Transverse colon (tissue), 4 donors: ENCODE measurements at regions not wholly inside any gene's neighbourhood (a gene's known extent, or its start where the extent isn't known, plus 50 kb on each side); places are given as distances from the start of the nearest gene placed in this dataset.

Experiments used
- DNase-seq: peaks from one replicate; pipeline ENCODE4 v3.0.0-alpha.2; 2019
- H3K27ac ChIP-seq, 4 donors: fragments of 200-600 bp; sonication (generic); 2 replicates each; pipeline ENCODE4 v1.5.1; 2016 to 2018; ENCODE audit warnings: inconsistent platforms in 4 of 4
- H3K27me3 ChIP-seq: fragments of 200-600 bp; sonication (generic); 2 replicates; pipeline ENCODE4 v1.5.1; 2017; ENCODE audit warnings: inconsistent platforms
- H3K36me3 ChIP-seq, 4 donors: fragments of 200-600 bp; sonication (generic); 2 replicates each; pipeline ENCODE4 v1.5.1; 2017 to 2019; ENCODE audit warnings: inconsistent platforms in 4 of 4
- H3K4me1 ChIP-seq, 4 donors: fragments of 200-600 bp; sonication (generic); 2 replicates each; pipeline ENCODE4 v1.5.1; 2017 to 2020; ENCODE audit warnings: inconsistent platforms in 4 of 4
- H3K4me3 ChIP-seq, 4 donors: fragments of 200-600 bp; sonication (generic); 1 replicate in 1 of 4; 2 replicates in 3 of 4; pipeline versions ENCODE4 v1.5.1 to v1.6.1; 2017 to 2019; ENCODE audit warnings: inconsistent platforms in 4 of 4
- H3K9me3 ChIP-seq, 2 donors: fragments of 200-600 bp; sonication (generic); 2 replicates each; pipeline ENCODE4 v1.5.1; 2017 to 2019; ENCODE audit warnings: inconsistent platforms in 2 of 2
- EP300 ChIP-seq: sonication (generic); formaldehyde crosslinking; IDR thresholded peaks from one replicate; pipeline ENCODE4 v1.6.1; 2017; ENCODE audit warnings: antibody characterized with exemption, low read depth
- POLR2A ChIP-seq: fragments of 450-650 bp; IDR thresholded peaks from one replicate; pipeline ENCODE4 v1.6.1; 2016; ENCODE audit warnings: antibody characterized with exemption, mild to moderate bottlenecking, moderate library complexity
- POLR2AphosphoS5 ChIP-seq, 3 donors: sonication (generic); formaldehyde crosslinking; IDR thresholded peaks; one replicate each; pipeline ENCODE4 v1.6.1; 2016; ENCODE audit warnings: antibody characterized with exemption in 3 of 3
- WGBS, 2 donors: methylation state at CpG; one replicate each; pipeline ENCODE4 v1.1.5; 2018; ENCODE audit warnings: low coverage in 1 of 2; 5-methylcytosine and 5-hydroxymethylcytosine counted together
- in situ Hi-C, 4 donors: fragments of 200-750 bp; cut with MboI; loops; one replicate each; pipeline versions ENCODE4 v1.15.0 to v1.15.1; 2017; ENCODE audit warnings: low sequenced_read_pairs in 3 of 4, low pct_ligation_motif_present in 1 of 4, low pct_unique_long_range_greater_than_20kb in 1 of 4
- intact Hi-C: fragments of 100-400 bp; cut with DNase I; formaldehyde crosslinking; loops from one replicate; pipeline ENCODE4 v1.15.1; 2023; ENCODE audit warnings: low total_unique reads
- TF ChIP-seq, protein P1 (sequence below), 5 experiments: fragments of 200-600 bp in 3 of 5; fragments of 450-650 bp in 2 of 5; sonication (generic) in 3 of 5; IDR thresholded peaks; 1 replicate in 2 of 5; 2 replicates in 3 of 5; pipeline ENCODE4 v1.5.1; 2016 to 2017; ENCODE audit warnings: antibody characterized with exemption in 5 of 5, inconsistent platforms in 3 of 5, mild to moderate bottlenecking in 2 of 5, moderate library complexity in 1 of 5

DNA sequence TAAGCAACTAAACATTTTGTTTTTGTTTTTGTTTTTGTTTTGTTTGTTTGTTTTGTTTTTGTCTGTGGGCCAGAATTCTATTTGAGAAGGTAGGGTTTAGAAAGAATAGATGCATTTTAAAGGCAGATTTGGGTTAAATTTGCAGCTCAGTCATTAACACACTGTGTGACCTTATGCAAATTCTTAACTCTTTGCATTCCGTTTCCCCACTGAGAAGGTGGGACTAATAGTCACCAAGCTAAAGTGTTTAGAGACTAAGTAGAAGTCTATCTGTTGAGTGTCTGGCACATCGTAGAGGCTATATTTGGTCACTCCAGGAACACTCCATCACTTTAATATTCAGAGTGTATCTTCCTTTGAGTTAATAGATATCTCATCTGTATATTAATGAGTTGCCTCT, 87.1 kb downstream of the CCNA1 start:
- no peaks in the 10 kb centered on the region for H3K36me3 ChIP-seq
- H3K4me3 ChIP-seq, result no peak overlapping the region
- in situ Hi-C loops, result no loop called here
- WGBS, 2 donors, result 67 to 80% methylated on average over 1 to 2 of the region's 2 CpGs
- H3K4me1 ChIP-seq, result no peaks in the 10 kb centered on the region
- no peak overlapping the region for H3K27ac ChIP-seq
- no peak for DNase-seq
- intact Hi-C loops, result no loop called here
- no peaks in the 10 kb centered on the region for H3K27me3 ChIP-seq
- H3K9me3 ChIP-seq, result no peaks in the 10 kb centered on the region
- TF ChIP-seq POLR2A (no peak), EP300 (no peak), POLR2AphosphoS5 (IDR thresholded peaks at IDR 0.05) (no peak)
- TF ChIP-seq, protein P1, sequence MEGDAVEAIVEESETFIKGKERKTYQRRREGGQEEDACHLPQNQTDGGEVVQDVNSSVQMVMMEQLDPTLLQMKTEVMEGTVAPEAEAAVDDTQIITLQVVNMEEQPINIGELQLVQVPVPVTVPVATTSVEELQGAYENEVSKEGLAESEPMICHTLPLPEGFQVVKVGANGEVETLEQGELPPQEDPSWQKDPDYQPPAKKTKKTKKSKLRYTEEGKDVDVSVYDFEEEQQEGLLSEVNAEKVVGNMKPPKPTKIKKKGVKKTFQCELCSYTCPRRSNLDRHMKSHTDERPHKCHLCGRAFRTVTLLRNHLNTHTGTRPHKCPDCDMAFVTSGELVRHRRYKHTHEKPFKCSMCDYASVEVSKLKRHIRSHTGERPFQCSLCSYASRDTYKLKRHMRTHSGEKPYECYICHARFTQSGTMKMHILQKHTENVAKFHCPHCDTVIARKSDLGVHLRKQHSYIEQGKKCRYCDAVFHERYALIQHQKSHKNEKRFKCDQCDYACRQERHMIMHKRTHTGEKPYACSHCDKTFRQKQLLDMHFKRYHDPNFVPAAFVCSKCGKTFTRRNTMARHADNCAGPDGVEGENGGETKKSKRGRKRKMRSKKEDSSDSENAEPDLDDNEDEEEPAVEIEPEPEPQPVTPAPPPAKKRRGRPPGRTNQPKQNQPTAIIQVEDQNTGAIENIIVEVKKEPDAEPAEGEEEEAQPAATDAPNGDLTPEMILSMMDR (IDR thresholded peaks at IDR 0.05), result no peak

DNA sequence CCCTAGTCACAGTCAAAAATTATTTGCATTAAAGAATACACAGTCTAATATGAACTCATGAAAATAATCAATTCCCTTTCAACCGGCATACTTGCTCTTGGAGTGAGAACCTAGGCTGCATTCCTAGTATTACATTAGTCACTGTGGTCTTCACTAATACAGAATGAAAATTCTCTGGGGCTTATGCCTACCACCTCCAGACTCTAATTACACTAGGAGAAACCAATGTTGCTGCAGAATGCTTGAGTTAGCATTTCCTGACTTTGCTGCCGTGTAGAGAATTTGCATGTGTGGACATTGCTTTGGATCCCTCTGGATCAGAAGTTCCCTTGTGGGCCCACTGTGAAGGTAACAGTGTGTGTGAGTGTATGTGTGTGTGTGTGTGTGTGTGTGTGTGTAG, 87.8 kb downstream of the CCNA1 start:
- Histone ChIP-seq H3K27me3 (no peaks in the 10 kb centered on the region), H3K27ac (no peak overlapping the region), H3K4me1 (no peaks in the 10 kb centered on the region), H3K9me3 (no peaks in the 10 kb centered on the region), H3K4me3 (no peak overlapping the region), H3K36me3 (no peaks in the 10 kb centered on the region)
- TF ChIP-seq, protein P1 (IDR thresholded peaks at IDR 0.05), result no peak
- TF ChIP-seq POLR2A (no peak), EP300 (no peak), POLR2AphosphoS5 (IDR thresholded peaks at IDR 0.05) (no peak)
- DNase-seq, result no peak
- intact Hi-C loops, result no loop called here
- in situ Hi-C loops, result no loop called here
- 67 to 77% methylated on average over 1 to 2 of the region's 2 CpGs for WGBS, 2 donors

- H3K4me1 ChIP-seq, result no peaks in the 10 kb centered on the region
- no peaks in the 10 kb centered on the region for H3K9me3 ChIP-seq
- H3K36me3 ChIP-seq, result no peaks in the 10 kb centered on the region
- no peak overlapping the region for H3K4me3 ChIP-seq
- DNase-seq, result no peak
- TF ChIP-seq POLR2AphosphoS5 (IDR thresholded peaks at IDR 0.05), result no peak
- no peak for TF ChIP-seq EP300
- TF ChIP-seq, protein P1 (IDR thresholded peaks at IDR 0.05), result no peak
- no peak for TF ChIP-seq POLR2A
- H3K27ac ChIP-seq, result no peak overlapping the region
- 43% methylated on average over 1 of the region's 1 CpG; no CpG with 5 or more reads in 1 of the 2 donors for WGBS, 2 donors
- H3K27me3 ChIP-seq, result no peaks in the 10 kb centered on the region
- intact Hi-C loops (no loop called here), in situ Hi-C loops (no loop called here)
Observed at GRCh38 chr13:36526897-36527296, 94.6 kb downstream of the CCNA1 start.

DNA sequence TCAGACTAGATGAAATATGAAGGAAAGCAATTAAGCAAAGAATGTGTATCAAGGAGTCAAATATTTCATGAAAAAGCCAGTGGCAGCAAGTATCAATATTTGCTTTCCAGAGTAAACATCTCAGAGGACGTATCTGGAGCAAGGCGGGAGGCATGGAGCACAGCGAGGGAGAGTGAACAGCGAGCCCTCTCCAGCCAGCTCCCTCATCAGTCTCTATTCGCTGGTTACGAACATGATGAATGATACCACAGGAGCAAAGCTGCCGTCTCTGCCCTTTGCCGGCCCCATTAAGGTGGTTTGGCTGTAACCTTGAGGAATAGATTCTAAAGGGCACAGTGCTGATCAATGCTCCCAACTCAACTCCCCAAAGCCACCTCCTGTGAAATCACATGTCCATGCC, 95.8 kb downstream of the CCNA1 start:
- 20 to 54% methylated on average over 3 to 8 of the region's 8 CpGs for WGBS, 2 donors
- Histone ChIP-seq H3K36me3 (no peaks in the 10 kb centered on the region), H3K9me3 (no peaks in the 10 kb centered on the region), H3K27ac (no peak overlapping the region), H3K4me3 (no peak overlapping the region), H3K27me3 (no peaks in the 10 kb centered on the region), H3K4me1 (no peaks in the 10 kb centered on the region)
- TF ChIP-seq POLR2AphosphoS5 (IDR thresholded peaks at IDR 0.05), result no peak
- no peak for TF ChIP-seq POLR2A
- TF ChIP-seq EP300, result no peak
- TF ChIP-seq, protein P1 (IDR thresholded peaks at IDR 0.05), result no peak
- intact Hi-C loops, result no loop called here
- in situ Hi-C loops, result no loop called here
- DNase-seq, result no peak
